HepG2 (cell line): ENCODE measurements at regions not wholly inside any gene's neighbourhood (a gene's known extent, or its start where the extent isn't known, plus 50 kb on each side); places are given as distances from the start of the nearest gene placed in this dataset.

Source experiments
- EP300 ChIP-seq, 3 experiments: sonication (generic) in 1 of 3; formaldehyde crosslinking in 1 of 3; IDR thresholded peaks; 2 replicates each; pipeline versions ENCODE4 v1.5.1 to v1.6.1; 2011 to 2020; ENCODE audit warnings: low read depth in 2 of 3, low read length in 2 of 3, borderline replicate concordance in 1 of 3, improper control_type of control experiment in 1 of 3, mild to moderate bottlenecking in 1 of 3, missing genetic modification reagents in 1 of 3, moderate library complexity in 1 of 3
- ZZZ3 ChIP-seq: sonication (generic); formaldehyde crosslinking; IDR thresholded peaks from 2 replicates; pipeline ENCODE4 v1.4.0; 2020; ENCODE audit warnings: missing genetic modification reagents, mild to moderate bottlenecking, borderline replicate concordance
- TF ChIP-seq, protein P1 (sequence below), 2 experiments: sonication (generic) in 1 of 2; formaldehyde crosslinking in 1 of 2; IDR thresholded peaks; 2 replicates each; pipeline versions ENCODE4 v1.6.1 to v1.9.0; 2014 to 2022; ENCODE audit warnings: antibody characterized with exemption in 1 of 2, borderline replicate concordance in 1 of 2, inconsistent platforms in 1 of 2, low read depth in 1 of 2, missing genetic modification reagents in 1 of 2
- TF ChIP-seq, protein P2 (sequence below): sonication (generic); formaldehyde crosslinking; IDR thresholded peaks from 2 replicates; pipeline ENCODE4 v1.4.0; 2020; ENCODE audit warnings: missing genetic modification reagents
- TF ChIP-seq, protein P3 (sequence below): sonication (generic); formaldehyde crosslinking; IDR thresholded peaks from 2 replicates; pipeline ENCODE4 v1.5.0; 2020; ENCODE audit warnings: mild to moderate bottlenecking, missing genetic modification reagents, moderate library complexity
- TF ChIP-seq, protein P4 (sequence below): IDR thresholded peaks from 2 replicates; pipeline ENCODE4 v1.6.1; 2012; ENCODE audit warnings: inconsistent platforms

DNA sequence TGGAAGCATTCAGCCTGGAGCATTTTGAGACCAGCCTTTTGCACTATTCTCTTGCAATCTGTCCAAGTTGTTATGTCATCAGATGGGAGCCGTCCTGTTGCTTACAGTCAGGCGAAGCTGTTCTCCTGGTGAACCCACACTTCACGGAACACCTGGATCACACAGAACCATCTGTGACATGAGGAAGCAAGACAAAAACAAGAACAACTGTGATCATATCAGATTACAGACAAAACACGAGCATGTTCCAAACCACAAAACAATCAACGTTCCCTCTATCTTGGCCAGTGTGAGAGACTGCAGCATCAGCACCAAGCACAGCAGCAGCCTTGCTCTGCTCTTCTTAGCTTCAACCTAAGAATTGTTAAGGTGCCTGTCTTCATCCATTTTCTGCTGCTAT is 180.5 kb upstream of the SFSWAP start:
- no peak for TF ChIP-seq EP300 (IDR thresholded peaks at IDR 0.05; ENCODE audit: low read depth in 2 of 2, low read length in 2 of 2)
- no peak for TF ChIP-seq EP300 (CRISPR knock-in tag; IDR thresholded peaks at IDR 0.05; ENCODE audit: borderline replicate concordance)
- TF ChIP-seq, protein P1, sequence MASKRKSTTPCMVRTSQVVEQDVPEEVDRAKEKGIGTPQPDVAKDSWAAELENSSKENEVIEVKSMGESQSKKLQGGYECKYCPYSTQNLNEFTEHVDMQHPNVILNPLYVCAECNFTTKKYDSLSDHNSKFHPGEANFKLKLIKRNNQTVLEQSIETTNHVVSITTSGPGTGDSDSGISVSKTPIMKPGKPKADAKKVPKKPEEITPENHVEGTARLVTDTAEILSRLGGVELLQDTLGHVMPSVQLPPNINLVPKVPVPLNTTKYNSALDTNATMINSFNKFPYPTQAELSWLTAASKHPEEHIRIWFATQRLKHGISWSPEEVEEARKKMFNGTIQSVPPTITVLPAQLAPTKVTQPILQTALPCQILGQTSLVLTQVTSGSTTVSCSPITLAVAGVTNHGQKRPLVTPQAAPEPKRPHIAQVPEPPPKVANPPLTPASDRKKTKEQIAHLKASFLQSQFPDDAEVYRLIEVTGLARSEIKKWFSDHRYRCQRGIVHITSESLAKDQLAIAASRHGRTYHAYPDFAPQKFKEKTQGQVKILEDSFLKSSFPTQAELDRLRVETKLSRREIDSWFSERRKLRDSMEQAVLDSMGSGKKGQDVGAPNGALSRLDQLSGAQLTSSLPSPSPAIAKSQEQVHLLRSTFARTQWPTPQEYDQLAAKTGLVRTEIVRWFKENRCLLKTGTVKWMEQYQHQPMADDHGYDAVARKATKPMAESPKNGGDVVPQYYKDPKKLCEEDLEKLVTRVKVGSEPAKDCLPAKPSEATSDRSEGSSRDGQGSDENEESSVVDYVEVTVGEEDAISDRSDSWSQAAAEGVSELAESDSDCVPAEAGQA (IDR thresholded peaks at IDR 0.05; ENCODE audit: low read depth), result no peak
- TF ChIP-seq, protein P1 (CRISPR knock-in tag; IDR thresholded peaks at IDR 0.05; ENCODE audit: borderline replicate concordance), result no peak
- TF ChIP-seq, protein P2, sequence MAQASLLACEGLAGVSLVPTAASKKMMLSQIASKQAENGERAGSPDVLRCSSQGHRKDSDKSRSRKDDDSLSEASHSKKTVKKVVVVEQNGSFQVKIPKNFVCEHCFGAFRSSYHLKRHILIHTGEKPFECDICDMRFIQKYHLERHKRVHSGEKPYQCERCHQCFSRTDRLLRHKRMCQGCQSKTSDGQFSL (CRISPR knock-in tag), result no peak
- TF ChIP-seq, protein P3, sequence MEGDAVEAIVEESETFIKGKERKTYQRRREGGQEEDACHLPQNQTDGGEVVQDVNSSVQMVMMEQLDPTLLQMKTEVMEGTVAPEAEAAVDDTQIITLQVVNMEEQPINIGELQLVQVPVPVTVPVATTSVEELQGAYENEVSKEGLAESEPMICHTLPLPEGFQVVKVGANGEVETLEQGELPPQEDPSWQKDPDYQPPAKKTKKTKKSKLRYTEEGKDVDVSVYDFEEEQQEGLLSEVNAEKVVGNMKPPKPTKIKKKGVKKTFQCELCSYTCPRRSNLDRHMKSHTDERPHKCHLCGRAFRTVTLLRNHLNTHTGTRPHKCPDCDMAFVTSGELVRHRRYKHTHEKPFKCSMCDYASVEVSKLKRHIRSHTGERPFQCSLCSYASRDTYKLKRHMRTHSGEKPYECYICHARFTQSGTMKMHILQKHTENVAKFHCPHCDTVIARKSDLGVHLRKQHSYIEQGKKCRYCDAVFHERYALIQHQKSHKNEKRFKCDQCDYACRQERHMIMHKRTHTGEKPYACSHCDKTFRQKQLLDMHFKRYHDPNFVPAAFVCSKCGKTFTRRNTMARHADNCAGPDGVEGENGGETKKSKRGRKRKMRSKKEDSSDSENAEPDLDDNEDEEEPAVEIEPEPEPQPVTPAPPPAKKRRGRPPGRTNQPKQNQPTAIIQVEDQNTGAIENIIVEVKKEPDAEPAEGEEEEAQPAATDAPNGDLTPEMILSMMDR (CRISPR knock-in tag), result no peak
- no peak for TF ChIP-seq ZZZ3 (CRISPR knock-in tag)
- TF ChIP-seq, protein P4, sequence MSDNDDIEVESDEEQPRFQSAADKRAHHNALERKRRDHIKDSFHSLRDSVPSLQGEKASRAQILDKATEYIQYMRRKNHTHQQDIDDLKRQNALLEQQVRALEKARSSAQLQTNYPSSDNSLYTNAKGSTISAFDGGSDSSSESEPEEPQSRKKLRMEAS, result no peak
